ENCODE measurements at regions not wholly inside any gene's neighbourhood (a gene's known extent, or its start where the extent isn't known, plus 50 kb on each side); places are given as distances from the start of the nearest gene placed in this dataset.

DNA sequence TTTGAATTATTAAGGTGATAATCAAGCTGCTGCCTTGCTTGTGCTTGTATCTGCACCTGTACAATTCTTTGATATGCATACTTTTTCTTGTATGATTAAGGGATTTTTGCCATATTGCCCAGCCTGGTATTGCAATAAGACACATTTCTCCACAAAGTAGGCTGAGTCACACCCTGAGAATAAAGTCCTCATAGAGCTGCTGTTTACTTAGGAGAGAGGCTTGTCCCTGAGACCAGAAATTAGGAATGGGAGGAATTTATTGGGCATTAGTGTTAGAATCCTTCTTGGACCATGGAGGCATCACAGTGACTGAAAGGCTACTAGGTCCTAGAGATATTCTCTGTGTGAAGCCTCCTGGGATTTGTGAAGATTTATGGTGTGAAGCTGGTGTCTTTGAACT, 506.8 kb upstream of the FBXO33 start:
- no peak for DNase-seq (ENCODE audit: low read depth)
- H3K27me3 ChIP-seq (ENCODE audit: control insufficient read depth, insufficient read depth, low read length) = no peaks in the 10 kb centered on the region
- TF ChIP-seq, protein P1, sequence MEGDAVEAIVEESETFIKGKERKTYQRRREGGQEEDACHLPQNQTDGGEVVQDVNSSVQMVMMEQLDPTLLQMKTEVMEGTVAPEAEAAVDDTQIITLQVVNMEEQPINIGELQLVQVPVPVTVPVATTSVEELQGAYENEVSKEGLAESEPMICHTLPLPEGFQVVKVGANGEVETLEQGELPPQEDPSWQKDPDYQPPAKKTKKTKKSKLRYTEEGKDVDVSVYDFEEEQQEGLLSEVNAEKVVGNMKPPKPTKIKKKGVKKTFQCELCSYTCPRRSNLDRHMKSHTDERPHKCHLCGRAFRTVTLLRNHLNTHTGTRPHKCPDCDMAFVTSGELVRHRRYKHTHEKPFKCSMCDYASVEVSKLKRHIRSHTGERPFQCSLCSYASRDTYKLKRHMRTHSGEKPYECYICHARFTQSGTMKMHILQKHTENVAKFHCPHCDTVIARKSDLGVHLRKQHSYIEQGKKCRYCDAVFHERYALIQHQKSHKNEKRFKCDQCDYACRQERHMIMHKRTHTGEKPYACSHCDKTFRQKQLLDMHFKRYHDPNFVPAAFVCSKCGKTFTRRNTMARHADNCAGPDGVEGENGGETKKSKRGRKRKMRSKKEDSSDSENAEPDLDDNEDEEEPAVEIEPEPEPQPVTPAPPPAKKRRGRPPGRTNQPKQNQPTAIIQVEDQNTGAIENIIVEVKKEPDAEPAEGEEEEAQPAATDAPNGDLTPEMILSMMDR (IDR thresholded peaks at IDR 0.05; ENCODE audit: insufficient read depth, low read depth, low read length) = no peak
- no peaks in the 10 kb centered on the region for H3K36me3 ChIP-seq (ENCODE audit: control insufficient read depth, insufficient read depth, low read length)
- no peak overlapping the region for H3K4me3 ChIP-seq (ENCODE audit: low read depth, low read length)
- ChIA-PET POLR2A (no interaction called here), CTCF (no interaction called here)

DNA sequence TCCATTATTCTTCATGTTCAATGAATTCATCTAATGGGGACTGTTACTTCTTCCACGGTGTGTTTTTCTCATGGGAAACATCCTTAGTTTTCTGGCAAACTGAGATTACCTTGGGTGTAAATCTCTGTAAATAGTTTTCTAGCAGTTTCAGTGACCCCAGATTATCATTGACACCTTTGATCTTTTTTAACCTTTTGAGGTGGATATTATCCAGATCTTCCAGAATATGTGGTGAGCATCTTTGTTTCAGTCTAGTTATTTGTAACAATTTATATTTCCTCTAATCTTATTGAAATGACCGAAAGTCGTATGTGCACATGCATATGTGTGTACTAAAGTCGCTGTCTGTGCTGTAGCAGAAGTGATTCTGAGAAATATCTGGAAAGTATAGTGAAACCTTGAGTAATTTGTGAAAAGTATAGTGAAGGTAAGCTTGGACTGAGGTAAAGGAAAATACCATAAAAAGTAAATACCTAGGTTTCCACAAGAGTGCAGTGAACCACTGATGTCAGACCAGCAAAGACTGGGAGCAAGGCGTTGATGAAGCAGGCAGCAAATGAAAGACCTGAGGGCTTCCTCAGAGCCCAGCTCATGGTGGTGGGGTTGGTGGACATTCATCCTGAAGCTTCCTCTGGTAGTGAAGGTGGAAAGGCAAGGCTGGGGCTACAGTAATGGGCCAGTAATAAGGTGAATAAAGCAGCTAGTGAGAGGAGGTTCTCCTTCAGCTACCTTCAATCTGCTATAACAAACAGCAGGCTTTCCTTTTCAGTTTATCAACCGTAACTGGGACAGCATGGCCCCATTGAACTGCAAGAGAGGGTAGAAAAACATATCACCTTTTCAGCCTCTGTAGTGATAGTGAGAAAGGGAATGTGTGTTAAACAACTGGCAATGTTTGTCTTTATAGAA, 480.2 kb upstream of the FBXO33 start:
- CTCF ChIA-PET = no interaction called here

DNA sequence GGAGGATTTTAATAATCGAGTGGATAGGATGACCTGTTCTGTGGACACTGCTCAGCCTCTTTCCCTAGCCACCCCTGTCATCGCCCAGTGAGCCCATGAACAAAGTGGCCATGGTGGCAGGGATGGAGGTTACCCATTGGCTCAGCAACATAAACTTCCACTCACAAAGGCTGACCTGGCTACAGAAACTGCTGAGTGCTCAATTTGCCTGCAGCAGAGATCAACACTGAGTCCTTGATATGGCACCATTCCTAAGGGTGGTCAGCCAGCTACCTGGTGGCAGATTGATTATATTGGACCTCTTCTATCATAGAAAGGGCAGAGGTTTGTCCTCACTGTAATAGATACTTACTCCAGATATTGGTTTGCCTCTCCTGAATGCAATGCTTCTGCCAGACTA, 465.4 kb upstream of the FBXO33 start:
- no peak for DNase-seq (ENCODE audit: low read depth)
- Histone ChIP-seq H3K4me3 (ENCODE audit: low read depth, low read length) (no peak overlapping the region), H3K36me3 (ENCODE audit: control insufficient read depth, insufficient read depth, low read length) (no peaks in the 10 kb centered on the region), H3K27me3 (ENCODE audit: control insufficient read depth, insufficient read depth, low read length) (no peaks in the 10 kb centered on the region)
- CTCF ChIA-PET = no interaction called here
- TF ChIP-seq, protein P1 (IDR thresholded peaks at IDR 0.05; ENCODE audit: insufficient read depth, low read depth, low read length) = no peak
- POLR2A ChIA-PET = no interaction called here

More for the DNA sequence above, 480.2 kb upstream of the FBXO33 start:
- H3K4me3 ChIP-seq (ENCODE audit: low read depth, low read length) = no peak overlapping the region
- no peak for DNase-seq (ENCODE audit: low read depth)
- no peaks in the 10 kb centered on the region for H3K27me3 ChIP-seq (ENCODE audit: control insufficient read depth, insufficient read depth, low read length)
- TF ChIP-seq, protein P1 (IDR thresholded peaks at IDR 0.05; ENCODE audit: insufficient read depth, low read depth, low read length) = no peak
- POLR2A ChIA-PET = no interaction called here
- H3K36me3 ChIP-seq (ENCODE audit: control insufficient read depth, insufficient read depth, low read length) = no peaks in the 10 kb centered on the region

DNA sequence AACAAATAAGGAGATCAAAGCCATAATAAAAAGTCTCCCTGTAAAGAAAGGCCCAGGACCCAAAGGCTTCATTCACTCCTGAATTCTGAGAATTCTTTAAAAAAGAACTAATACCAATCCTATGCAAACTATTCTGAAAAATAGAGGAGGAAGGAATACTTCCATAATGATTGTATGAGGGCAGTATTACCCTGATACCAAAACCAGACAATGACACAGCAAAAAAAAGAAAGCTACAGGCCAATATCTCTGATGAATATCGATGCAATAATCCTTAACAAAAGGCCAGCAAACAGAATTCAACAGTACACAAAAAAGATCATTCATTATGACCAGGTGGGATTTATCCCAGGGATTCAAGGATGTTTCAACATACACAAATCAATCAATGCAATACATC, 457.8 kb upstream of the FBXO33 start:
- TF ChIP-seq, protein P1 (IDR thresholded peaks at IDR 0.05; ENCODE audit: insufficient read depth, low read depth, low read length) = no peak
- Histone ChIP-seq H3K27me3 (ENCODE audit: control insufficient read depth, insufficient read depth, low read length) (no peaks in the 10 kb centered on the region), H3K4me3 (ENCODE audit: low read depth, low read length) (no peak overlapping the region), H3K36me3 (ENCODE audit: control insufficient read depth, insufficient read depth, low read length) (no peaks in the 10 kb centered on the region)
- ChIA-PET POLR2A (no interaction called here), CTCF (no interaction called here)
- no peak for DNase-seq (ENCODE audit: low read depth)

DNA sequence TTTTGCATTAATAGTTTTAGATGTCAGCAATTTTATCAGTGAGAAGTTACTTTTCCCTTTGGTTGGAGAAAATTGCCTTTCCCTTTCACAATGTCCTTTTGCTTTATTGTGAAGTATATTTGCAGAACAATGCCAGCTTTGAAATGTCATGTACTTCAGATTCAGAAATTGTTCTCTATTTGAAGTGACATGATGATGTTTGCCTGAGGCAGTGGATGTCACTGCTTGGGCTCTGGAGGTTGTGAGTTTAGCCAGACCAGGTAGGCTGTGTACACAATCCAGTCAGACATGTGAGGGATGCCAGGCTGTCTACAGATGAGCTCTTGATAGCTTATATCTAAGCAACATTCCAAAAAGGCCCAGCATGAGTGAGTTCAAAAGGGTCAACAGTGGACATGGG, 451.9 kb upstream of the FBXO33 start:
- Histone ChIP-seq H3K4me3 (ENCODE audit: low read depth, low read length) (no peak overlapping the region), H3K27me3 (ENCODE audit: control insufficient read depth, insufficient read depth, low read length) (no peaks in the 10 kb centered on the region), H3K36me3 (ENCODE audit: control insufficient read depth, insufficient read depth, low read length) (no peaks in the 10 kb centered on the region)
- TF ChIP-seq, protein P1 (IDR thresholded peaks at IDR 0.05; ENCODE audit: insufficient read depth, low read depth, low read length) = no peak
- ChIA-PET POLR2A (no interaction called here), CTCF (no interaction called here)
- no peak for DNase-seq (ENCODE audit: low read depth)
